Endodermal cell (in vitro differentiated cells): ENCODE measurements at regions not wholly inside any gene's neighbourhood (a gene's known extent, or its start where the extent isn't known, plus 50 kb on each side); places are given as distances from the start of the nearest gene placed in this dataset.

Experiments
- DNase-seq: peaks from one replicate; pipeline ENCODE4 v3.0.0-alpha.2; 2017
- H3K27ac ChIP-seq: 2 replicates; pipeline ENCODE4 v1.5.1; 2013; ENCODE audit warnings: mild to moderate bottlenecking, low read depth, low read length, moderate library complexity
- H3K27me3 ChIP-seq: 2 replicates; pipeline ENCODE4 v1.6.1; 2013; ENCODE audit warnings: mild to moderate bottlenecking, low read length, moderate library complexity; ENCODE audit not compliant: insufficient read depth, control insufficient read depth, poor library complexity, severe bottlenecking
- H3K36me3 ChIP-seq: 2 replicates; pipeline ENCODE4 v1.7.0; 2013; ENCODE audit warnings: mild to moderate bottlenecking, low read length, moderate library complexity; ENCODE audit not compliant: control insufficient read depth, insufficient read depth
- H3K4me1 ChIP-seq: one replicate; pipeline ENCODE4 v1.7.0; 2013; ENCODE audit warnings: low read length; ENCODE audit not compliant: control insufficient read depth, insufficient read depth
- H3K4me3 ChIP-seq: 2 replicates; pipeline ENCODE4 v1.5.1; 2013; ENCODE audit warnings: mild to moderate bottlenecking, low read length, moderate library complexity
- H3K9ac ChIP-seq: 2 replicates; pipeline ENCODE4 v1.6.1; 2013; ENCODE audit warnings: mild to moderate bottlenecking, low read length, moderate library complexity; ENCODE audit not compliant: poor library complexity, severe bottlenecking; ENCODE audit errors: extremely low read depth
- H3K9me3 ChIP-seq: 2 replicates; pipeline ENCODE4 v1.6.1; 2013; ENCODE audit warnings: mild to moderate bottlenecking, low read length, moderate library complexity; ENCODE audit not compliant: control insufficient read depth
- H3K27ac Mint-ChIP-seq: 2 replicates; pipeline ENCODE4 v1.8.0; 2020; ENCODE audit warnings: mixed read lengths
- H3K27me3 Mint-ChIP-seq: 2 replicates; pipeline ENCODE4 v1.8.0; 2021; ENCODE audit warnings: mild to moderate bottlenecking, mixed read lengths; ENCODE audit not compliant: insufficient read depth
- H3K36me3 Mint-ChIP-seq: 2 replicates; pipeline ENCODE4 v1.8.0; 2020; ENCODE audit warnings: low read depth, mixed read lengths
- H3K4me1 Mint-ChIP-seq: 2 replicates; pipeline ENCODE4 v1.8.0; 2020; ENCODE audit warnings: mixed read lengths
- H3K4me3 Mint-ChIP-seq: 2 replicates; pipeline ENCODE4 v1.8.0; 2020; ENCODE audit warnings: mild to moderate bottlenecking, moderate library complexity, mixed read lengths
- H3K9me3 Mint-ChIP-seq: 2 replicates; pipeline ENCODE4 v1.8.0; 2020; ENCODE audit warnings: mild to moderate bottlenecking, mixed read lengths
- CTCF ChIP-seq: fragments of 200-600 bp; sonication (generic); conservative IDR thresholded peaks from 2 replicates; pipeline ENCODE4 v1.5.0; 2021; ENCODE audit warnings: antibody characterized with exemption, mild to moderate bottlenecking
- WGBS, 2 experiments: methylation state at CpG; one replicate each; pipeline versions ENCODE4 v1.1.5 to v1.1.7; 2013; ENCODE audit warnings: missing lambda C conversion rate in 2 of 2, mixed read lengths in 1 of 2; ENCODE audit not compliant: insufficient coverage in 1 of 2, insufficient read length in 1 of 2; 5-methylcytosine and 5-hydroxymethylcytosine counted together

GRCh38 chr21:21831036-21831435, 832.8 kb downstream of the NCAM2 start:
- Histone ChIP-seq H3K9me3 (no peaks in the 10 kb centered on the region), H3K9ac (no peak overlapping the region), H3K27me3 (no peaks in the 10 kb centered on the region), H3K36me3 (no peaks in the 10 kb centered on the region), H3K27ac (no peak overlapping the region), H3K4me3 (no peak overlapping the region), H3K4me1 (no peaks in the 10 kb centered on the region)
- Mint-ChIP-seq H3K27ac (no peak overlapping the region), H3K27me3 (no peaks in the 10 kb centered on the region), H3K9me3 (no peaks in the 10 kb centered on the region), H3K4me3 (no peak overlapping the region), H3K4me1 (peaks cover 10% of the 10 kb centered on the region), H3K36me3 (no peaks in the 10 kb centered on the region)
- TF ChIP-seq CTCF: no peak
- 83 to 92% methylated on average over 9 to 11 of the region's 11 CpGs for WGBS, 2 experiments
- no peak for DNase-seq

GRCh38 chr21:21845901-21846300, 847.7 kb downstream of the NCAM2 start:
- H3K4me1 Mint-ChIP-seq: no peaks in the 10 kb centered on the region
- H3K9me3 Mint-ChIP-seq: no peaks in the 10 kb centered on the region
- H3K36me3 Mint-ChIP-seq: no peaks in the 10 kb centered on the region
- TF ChIP-seq CTCF: no peak
- no peaks in the 10 kb centered on the region for H3K27me3 Mint-ChIP-seq
- 80 to 86% methylated on average over 1 of the region's 1 CpG for WGBS, 2 experiments
- H3K27ac ChIP-seq: no peak overlapping the region
- no peaks in the 10 kb centered on the region for H3K9me3 ChIP-seq
- H3K9ac ChIP-seq: no peak overlapping the region
- H3K4me1 ChIP-seq: no peaks in the 10 kb centered on the region
- H3K4me3 Mint-ChIP-seq: no peak overlapping the region
- no peak overlapping the region for H3K4me3 ChIP-seq
- no peaks in the 10 kb centered on the region for H3K27me3 ChIP-seq
- H3K36me3 ChIP-seq: no peaks in the 10 kb centered on the region
- no peak for DNase-seq
- H3K27ac Mint-ChIP-seq: no peak overlapping the region

- Histone ChIP-seq H3K27ac (no peak overlapping the region), H3K4me3 (no peak overlapping the region), H3K9ac (no peak overlapping the region), H3K9me3 (no peaks in the 10 kb centered on the region), H3K27me3 (no peaks in the 10 kb centered on the region), H3K4me1 (no peaks in the 10 kb centered on the region), H3K36me3 (no peaks in the 10 kb centered on the region)
- Mint-ChIP-seq H3K4me1 (no peaks in the 10 kb centered on the region), H3K27me3 (no peaks in the 10 kb centered on the region), H3K9me3 (no peaks in the 10 kb centered on the region), H3K36me3 (no peaks in the 10 kb centered on the region), H3K4me3 (no peak overlapping the region), H3K27ac (no peak overlapping the region)
- no peak for TF ChIP-seq CTCF
- no peak for DNase-seq
Measured at GRCh38 chr21:21851205-21851604, 853.0 kb downstream of the NCAM2 start.
